Activated B cell treated with CpG ODN at 0.5 μM for 24 hours (primary cell): ENCODE measurements at regions not wholly inside any gene's neighbourhood (a gene's known extent, or its start where the extent isn't known, plus 50 kb on each side); places are given as distances from the start of the nearest gene placed in this dataset.

Experiments
- ATAC-seq: fragments of 200-7000 bp; cut with Tn5 transposase; one replicate; pipeline ENCODE4 v1.10.0; 2021; ENCODE audit warnings: low read depth, mild to moderate bottlenecking, moderate library complexity
- CTCF ChIA-PET: fragments of 350-600 bp; sonication (Branson Sonifier 250); formaldehyde crosslinking; loops from one replicate; lab custom pipeline; 2021; ENCODE audit warnings: antibody characterized with exemption; lab: Charles Lee
- POLR2A ChIA-PET: fragments of 350-600 bp; sonication (Branson Sonifier 250); formaldehyde crosslinking; loops from one replicate; lab custom pipeline; 2021; ENCODE audit warnings: antibody characterized with exemption; lab: Charles Lee
- DNase-seq: peaks from one replicate; pipeline ENCODE4 v3.0.0; 2022
- H3K27ac Mint-ChIP-seq: one replicate; pipeline ENCODE4 v1.8.0; 2020; ENCODE audit warnings: mixed read lengths
- H3K27me3 Mint-ChIP-seq: one replicate; pipeline ENCODE4 v1.8.0; 2021; ENCODE audit warnings: mixed read lengths
- H3K36me3 Mint-ChIP-seq: one replicate; pipeline ENCODE4 v1.8.0; 2021; ENCODE audit warnings: low read depth, mixed read lengths
- H3K4me1 Mint-ChIP-seq: one replicate; pipeline ENCODE4 v1.8.0; 2021; ENCODE audit warnings: mixed read lengths
- H3K4me3 Mint-ChIP-seq: one replicate; pipeline ENCODE4 v1.8.0; 2020; ENCODE audit warnings: mild to moderate bottlenecking, mixed read lengths
- H3K9me3 Mint-ChIP-seq: one replicate; pipeline ENCODE4 v1.8.0; 2020; ENCODE audit warnings: mixed read lengths
- CTCF ChIP-seq: fragments of 200-600 bp; IDR thresholded peaks from one replicate; pipeline ENCODE4 v1.8.0; 2022; ENCODE audit warnings: antibody characterized with exemption, mild to moderate bottlenecking
- intact Hi-C: fragments of 100-400 bp; cut with micrococcal nuclease; formaldehyde crosslinking; loops from one replicate; pipeline ENCODE4 v1.15.1; 2024

DNA sequence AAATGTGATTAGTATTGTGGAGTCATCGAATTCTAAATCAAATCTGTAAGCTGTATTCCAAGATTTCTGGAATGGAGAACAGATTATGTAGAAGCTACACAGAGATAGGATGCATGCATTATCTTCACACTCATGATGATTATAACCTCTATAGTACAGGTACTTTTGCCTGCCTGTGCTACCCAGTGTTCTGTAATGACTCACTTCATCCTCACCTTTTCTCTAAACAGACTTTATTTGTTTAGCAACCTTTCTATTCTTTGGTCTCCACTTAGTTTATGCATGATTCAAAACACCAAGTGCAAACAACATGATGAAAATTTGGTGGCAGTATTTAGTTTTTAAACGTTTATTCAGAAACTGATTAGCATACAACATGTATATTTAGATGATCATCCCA lies 68.4 kb upstream of the PRPS1L1 start:
- Mint-ChIP-seq H3K27ac (no peak overlapping the region), H3K27me3 (peaks cover 3% of the 10 kb centered on the region), H3K9me3 (peaks cover 7% of the 10 kb centered on the region), H3K4me1 (no peaks in the 10 kb centered on the region), H3K36me3 (no peaks in the 10 kb centered on the region), H3K4me3 (no peak overlapping the region)
- intact Hi-C loops = no loop called here
- DNase-seq (no peak), ATAC-seq (no peak)
- no peak for TF ChIP-seq CTCF
- ChIA-PET CTCF (no interaction called here), POLR2A (no interaction called here)

DNA sequence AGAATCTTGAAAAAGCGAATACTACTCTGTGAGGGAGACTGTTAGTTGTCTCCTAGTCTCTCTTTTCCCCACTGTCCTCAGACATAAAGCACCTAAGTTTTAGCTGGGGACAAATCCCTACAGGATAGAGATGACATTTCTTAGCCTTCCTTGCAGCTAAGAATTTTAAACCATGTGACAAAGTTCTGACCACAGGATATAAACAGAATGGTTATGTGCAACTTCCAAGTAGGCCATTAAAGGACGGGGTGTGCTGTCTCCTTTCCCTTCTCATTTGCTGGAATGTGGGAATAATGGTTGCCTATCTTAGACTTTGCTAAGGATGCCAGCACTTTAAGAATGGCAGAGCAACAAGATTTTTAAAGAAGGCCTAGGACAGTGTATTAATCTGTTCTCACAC lies 74.9 kb upstream of the PRPS1L1 start:
- peaks cover 7% of the 10 kb centered on the region for H3K9me3 Mint-ChIP-seq
- POLR2A ChIA-PET = no interaction called here

DNA sequence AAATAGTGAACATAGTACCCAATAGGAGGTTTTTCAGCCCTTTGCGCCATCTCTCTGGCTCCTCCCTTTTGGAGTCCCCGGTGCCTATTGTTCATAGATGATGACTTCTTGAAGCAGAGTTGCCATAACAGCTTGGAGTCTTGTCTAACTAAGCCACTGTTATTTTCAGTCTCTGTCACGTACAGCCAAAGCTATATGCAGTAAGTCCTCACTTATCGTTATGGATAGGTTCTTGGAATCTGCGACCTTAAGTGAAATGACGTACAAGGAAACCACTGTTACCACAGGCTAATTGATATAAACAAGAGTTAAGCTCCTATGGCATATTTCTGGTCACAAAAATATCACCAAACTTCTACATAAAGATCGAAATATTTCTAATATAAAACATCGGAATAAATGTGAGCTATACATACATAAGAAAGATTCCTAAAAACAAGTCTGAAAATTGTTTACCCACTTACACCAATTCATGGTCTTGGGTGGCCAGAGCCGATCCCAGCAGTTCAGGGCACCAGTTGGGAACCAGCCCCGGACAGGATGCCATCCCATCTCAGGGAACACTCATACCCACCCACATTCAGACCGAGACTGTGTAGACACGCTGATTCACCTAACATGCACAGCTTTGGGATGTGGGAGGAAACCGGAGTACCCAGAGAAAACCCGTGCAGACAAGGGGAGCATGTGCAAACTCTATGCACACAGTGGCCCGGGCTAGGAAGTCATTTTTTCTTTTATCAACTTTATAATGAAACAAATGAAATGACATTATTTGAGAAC lies 76.0 kb upstream of the PRPS1L1 start:
- Mint-ChIP-seq H3K4me3 (no peak overlapping the region), H3K27ac (no peak overlapping the region), H3K4me1 (no peaks in the 10 kb centered on the region), H3K27me3 (peaks cover 3% of the 10 kb centered on the region), H3K36me3 (no peaks in the 10 kb centered on the region), H3K9me3 (peaks cover 7% of the 10 kb centered on the region)
- ChIA-PET CTCF (no interaction called here), POLR2A (no interaction called here)
- no peak for DNase-seq
- intact Hi-C loops = no loop called here
- ATAC-seq = no peak
- no peak for TF ChIP-seq CTCF

More for the DNA sequence above, 74.9 kb upstream of the PRPS1L1 start:
- TF ChIP-seq CTCF = no peak
- Mint-ChIP-seq H3K4me1 (no peaks in the 10 kb centered on the region), H3K27me3 (peaks cover 3% of the 10 kb centered on the region), H3K4me3 (no peak overlapping the region), H3K27ac (no peak overlapping the region), H3K36me3 (no peaks in the 10 kb centered on the region)
- no peak for ATAC-seq
- DNase-seq = no peak
- CTCF ChIA-PET = no interaction called here
- intact Hi-C loops = no loop called here

DNA sequence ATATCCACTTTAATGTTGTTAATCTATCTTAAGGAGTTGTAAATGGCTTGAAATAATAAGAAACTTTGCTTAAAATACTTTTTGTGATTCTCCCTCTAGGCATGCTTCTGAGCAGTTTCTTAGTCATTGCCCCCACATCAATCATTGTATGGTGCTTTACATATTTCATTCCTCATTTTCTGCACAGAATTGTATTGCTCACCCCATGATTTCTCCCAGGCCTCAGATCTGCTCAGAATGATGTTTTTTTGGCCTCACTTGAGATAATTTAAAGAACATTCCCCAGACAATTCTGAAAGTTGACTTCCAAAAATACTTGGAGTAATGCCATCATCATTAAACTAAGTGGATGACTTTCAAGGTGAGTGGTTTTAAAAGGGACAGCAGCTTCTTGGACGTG lies 82.1 kb upstream of the PRPS1L1 start:
- no peak for TF ChIP-seq CTCF
- Mint-ChIP-seq H3K9me3 (no peaks in the 10 kb centered on the region), H3K27ac (no peak overlapping the region), H3K4me1 (no peaks in the 10 kb centered on the region), H3K36me3 (no peaks in the 10 kb centered on the region), H3K27me3 (peaks cover 2% of the 10 kb centered on the region), H3K4me3 (no peak overlapping the region)
- no peak for ATAC-seq
- ChIA-PET POLR2A (no interaction called here), CTCF (no interaction called here)
- DNase-seq = no peak
- intact Hi-C loops = no loop called here

GRCh38 chr7:18116661-18117060 lies 89.0 kb upstream of the PRPS1L1 start:
- no peaks in the 10 kb centered on the region for H3K36me3 Mint-ChIP-seq
- ChIA-PET POLR2A (no interaction called here), CTCF (no interaction called here)
- H3K4me3 Mint-ChIP-seq = no peak overlapping the region
- H3K27me3 Mint-ChIP-seq = no peaks in the 10 kb centered on the region
- no peaks in the 10 kb centered on the region for H3K9me3 Mint-ChIP-seq
- DNase-seq (no peak), ATAC-seq (no peak)
- no peaks in the 10 kb centered on the region for H3K4me1 Mint-ChIP-seq
- TF ChIP-seq CTCF = no peak
- H3K27ac Mint-ChIP-seq = no peak overlapping the region
- intact Hi-C loops = no loop called here
